ENCODE measurements at regions not wholly inside any gene's neighbourhood (a gene's known extent, or its start where the extent isn't known, plus 50 kb on each side); places are given as distances from the start of the nearest gene placed in this dataset.

- TF ChIP-seq CTCF (IDR thresholded peaks at IDR 0.05) (no peak), POLR2A (IDR thresholded peaks at IDR 0.05) (no peak)
Measured at GRCh38 chr13:22655106-22655852, 525.5 kb upstream of the SGCG start.
